ENCODE measurements at regions not wholly inside any gene's neighbourhood (a gene's known extent, or its start where the extent isn't known, plus 50 kb on each side); places are given as distances from the start of the nearest gene placed in this dataset.

DNA sequence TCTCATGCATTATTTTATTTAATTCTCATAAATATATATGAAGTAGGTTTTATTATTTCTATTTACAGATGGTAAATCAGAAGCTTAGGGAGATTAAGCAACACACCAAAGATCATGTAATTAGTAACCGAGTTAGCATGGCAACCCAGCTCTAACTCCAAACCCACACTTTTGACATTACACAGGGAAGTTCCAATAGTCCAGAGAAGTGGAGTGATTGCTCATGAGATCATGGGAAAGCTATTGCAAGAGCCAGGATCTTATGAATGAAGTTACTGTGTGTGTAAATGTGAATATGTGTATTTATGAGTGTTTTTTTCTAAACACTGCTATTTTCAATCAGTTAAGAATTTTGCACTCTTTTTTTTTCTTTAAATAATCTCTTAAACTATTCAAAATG lies 225.8 kb upstream of the KIRREL3 start:
- no peaks in the 10 kb centered on the region for H3K4me1 ChIP-seq (ENCODE audit: control insufficient read depth, insufficient read depth, low read length)
- RAD21 ChIA-PET (ENCODE audit: unreplicated experiment): no interaction called here
- no peaks in the 10 kb centered on the region for H3K27me3 ChIP-seq (replicated peaks in 1 of 2; ENCODE audit: control insufficient read depth in 2 of 2, insufficient read depth in 2 of 2, low read length in 1 of 2)
- FAIRE-seq (no peak), ATAC-seq (no peak), DNase-seq (ENCODE audit: low read depth, low spot score) (no peak)
- POLR2A ChIA-PET: no interaction called here
- BruUV-seq (replicated peaks): no TSS peak
- H3K9ac ChIP-seq (ENCODE audit: control insufficient read depth, insufficient read depth, low read length): no peak overlapping the region
- SMC1A ChIA-PET (ENCODE audit: uncharacterized antibody, unreplicated experiment): no interaction called here
- no peaks in the 10 kb centered on the region for H4K20me1 ChIP-seq (ENCODE audit: control insufficient read depth, insufficient read depth)
- WGBS (ENCODE audit: insufficient coverage, insufficient replicate concordance, low lambda C conversion rate, missing lambda C conversion rate): 0% methylated on average over 1 of the region's 1 CpG
- H3K79me2 ChIP-seq (ENCODE audit: control insufficient read depth, insufficient read depth, low read length): no peaks in the 10 kb centered on the region
- no peak overlapping the region for H3K27ac ChIP-seq (ENCODE audit: control insufficient read depth, insufficient read depth)
- no peaks in the 10 kb centered on the region for H3K36me3 ChIP-seq (ENCODE audit: control insufficient read depth in 2 of 2, insufficient read depth in 2 of 2, low read length in 1 of 2)
- TF ChIP-seq BCLAF1 (IDR thresholded peaks at IDR 0.05): no peak
- TF ChIP-seq ZNF24 (IDR thresholded peaks at IDR 0.05): no peak
- TF ChIP-seq, protein P1, sequence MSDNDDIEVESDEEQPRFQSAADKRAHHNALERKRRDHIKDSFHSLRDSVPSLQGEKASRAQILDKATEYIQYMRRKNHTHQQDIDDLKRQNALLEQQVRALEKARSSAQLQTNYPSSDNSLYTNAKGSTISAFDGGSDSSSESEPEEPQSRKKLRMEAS (IDR thresholded peaks at IDR 0.05; ENCODE audit: low read depth, low read length): no peak
- TF ChIP-seq SMC3 (IDR thresholded peaks at IDR 0.05; ENCODE audit: borderline replicate concordance, low read length): no peak
- TF ChIP-seq, protein P2, sequence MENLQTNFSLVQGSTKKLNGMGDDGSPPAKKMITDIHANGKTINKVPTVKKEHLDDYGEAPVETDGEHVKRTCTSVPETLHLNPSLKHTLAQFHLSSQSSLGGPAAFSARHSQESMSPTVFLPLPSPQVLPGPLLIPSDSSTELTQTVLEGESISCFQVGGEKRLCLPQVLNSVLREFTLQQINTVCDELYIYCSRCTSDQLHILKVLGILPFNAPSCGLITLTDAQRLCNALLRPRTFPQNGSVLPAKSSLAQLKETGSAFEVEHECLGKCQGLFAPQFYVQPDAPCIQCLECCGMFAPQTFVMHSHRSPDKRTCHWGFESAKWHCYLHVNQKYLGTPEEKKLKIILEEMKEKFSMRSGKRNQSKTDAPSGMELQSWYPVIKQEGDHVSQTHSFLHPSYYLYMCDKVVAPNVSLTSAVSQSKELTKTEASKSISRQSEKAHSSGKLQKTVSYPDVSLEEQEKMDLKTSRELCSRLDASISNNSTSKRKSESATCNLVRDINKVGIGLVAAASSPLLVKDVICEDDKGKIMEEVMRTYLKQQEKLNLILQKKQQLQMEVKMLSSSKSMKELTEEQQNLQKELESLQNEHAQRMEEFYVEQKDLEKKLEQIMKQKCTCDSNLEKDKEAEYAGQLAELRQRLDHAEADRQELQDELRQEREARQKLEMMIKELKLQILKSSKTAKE (IDR thresholded peaks at IDR 0.05; ENCODE audit: low read depth, poor library complexity, severe bottlenecking): no peak
- no peak for TF ChIP-seq CHD4 (IDR thresholded peaks at IDR 0.05)
- no peak for TF ChIP-seq PML (IDR thresholded peaks at IDR 0.05; ENCODE audit: low read length)
- TF ChIP-seq JUND (IDR thresholded peaks at IDR 0.05; ENCODE audit: low read depth, low read length): no peak
- no peak for TF ChIP-seq YBX1 (IDR thresholded peaks at IDR 0.05)
- no peak overlapping the region for H2AFZ ChIP-seq (ENCODE audit: control insufficient read depth, low read depth, low read length)
- H3K4me3 ChIP-seq: no peak overlapping the region
- intact Hi-C loops (cut with micrococcal nuclease; ENCODE audit: unreplicated experiment): no loop called here
- in situ Hi-C loops (cut with MboI): no loop called here
- CTCF ChIA-PET: no interaction called here
- H3K9me3 ChIP-seq (replicated peaks; ENCODE audit: control insufficient read depth, insufficient read depth, low read length): no peaks in the 10 kb centered on the region
- no peak overlapping the region for H3K4me2 ChIP-seq (ENCODE audit: control insufficient read depth, insufficient read depth)

Data from GM12878 (cell line).